HEK293 (cell line): ENCODE measurements at regions not wholly inside any gene's neighbourhood (a gene's known extent, or its start where the extent isn't known, plus 50 kb on each side); places are given as distances from the start of the nearest gene placed in this dataset.

Experiments
- CTCF ChIA-PET: fragments of 350-600 bp; formaldehyde crosslinking; extraction: SDS; loops from one replicate; lab custom pipeline; 2021; ENCODE audit warnings: antibody characterized with exemption; lab: Yijun Ruan, JAX
- POLR2A ChIA-PET: fragments of 300-600 bp; formaldehyde crosslinking; extraction: SDS; loops from one replicate; lab custom pipeline; 2020; ENCODE audit warnings: antibody characterized with exemption, inconsistent platforms; lab: Yijun Ruan, JAX
- H3K27ac ChIP-seq: fragments of 200-500 bp; sonication (Bioruptor generic); 2 replicates; pipeline ENCODE4 v1.5.1; 2014; ENCODE audit warnings: low read depth, low read length, control low read depth, inconsistent platforms; ENCODE audit errors: extremely low read depth
- H3K36me3 ChIP-seq, 2 experiments: fragments of 200-500 bp in 1 of 2; sonication (Bioruptor generic) in 1 of 2; 1 replicate in 1 of 2; 2 replicates in 1 of 2; pipeline ENCODE4 v1.5.1; 2014 to 2017; ENCODE audit warnings: inconsistent platforms in 2 of 2, low read length in 2 of 2; ENCODE audit not compliant: control insufficient read depth in 2 of 2, insufficient read depth in 1 of 2
- H3K4me1 ChIP-seq: fragments of 200-500 bp; sonication (Bioruptor generic); 2 replicates; pipeline ENCODE4 v1.5.1; 2014; ENCODE audit warnings: mild to moderate bottlenecking, low read length, inconsistent platforms; ENCODE audit not compliant: control insufficient read depth, insufficient read depth
- H3K4me3 ChIP-seq: 2 replicates; pipeline ENCODE4 v1.5.1; 2011; ENCODE audit warnings: low read depth, mild to moderate bottlenecking, control low read depth, low read length, moderate library complexity
- H3K9me3 ChIP-seq: fragments of 200-500 bp; sonication (Bioruptor generic); 2 replicates; pipeline ENCODE4 v1.5.1; 2014; ENCODE audit warnings: low read depth, low read length, inconsistent platforms; ENCODE audit not compliant: control insufficient read depth, insufficient read depth
- GLI2 ChIP-seq: fragments of 450-650 bp; formaldehyde crosslinking; IDR thresholded peaks from 2 replicates; pipeline ENCODE4; 2017; ENCODE audit warnings: missing biosample characterization, missing genetic modification characterization, low read depth, borderline replicate concordance
- KLF1 ChIP-seq: fragments of 450-650 bp; formaldehyde crosslinking; IDR thresholded peaks from 2 replicates; pipeline ENCODE4 v1.5.1; 2016; ENCODE audit warnings: missing biosample characterization, missing genetic modification characterization
- KLF16 ChIP-seq: fragments of 450-650 bp; formaldehyde crosslinking; IDR thresholded peaks from 2 replicates; pipeline ENCODE4 v1.5.1; 2017; ENCODE audit warnings: missing biosample characterization, missing genetic modification characterization
- KLF8 ChIP-seq: fragments of 450-650 bp; formaldehyde crosslinking; IDR thresholded peaks from 2 replicates; pipeline ENCODE4 v1.5.1; 2016; ENCODE audit warnings: missing biosample characterization, missing genetic modification characterization
- MEIS1 ChIP-seq: sonication (generic); formaldehyde crosslinking; IDR thresholded peaks from 2 replicates; pipeline ENCODE4 v1.8.1; 2022; ENCODE audit warnings: missing genetic modification reagents, mild to moderate bottlenecking, borderline replicate concordance
- SALL2 ChIP-seq: fragments of 450-650 bp; formaldehyde crosslinking; IDR thresholded peaks from 2 replicates; pipeline ENCODE4 v1.5.0; 2017; ENCODE audit warnings: missing biosample characterization, mild to moderate bottlenecking, missing genetic modification characterization, borderline replicate concordance
- TSHZ1 ChIP-seq: fragments of 450-650 bp; formaldehyde crosslinking; IDR thresholded peaks from 2 replicates; pipeline ENCODE4 v1.5.1; 2016; ENCODE audit warnings: missing biosample characterization, missing genetic modification characterization, borderline replicate concordance
- ZBTB17 ChIP-seq: fragments of 450-650 bp; formaldehyde crosslinking; IDR thresholded peaks from 2 replicates; pipeline ENCODE4 v1.5.1; 2016; ENCODE audit warnings: missing biosample characterization, missing genetic modification characterization
- ZBTB7A ChIP-seq: fragments of 450-650 bp; formaldehyde crosslinking; IDR thresholded peaks from 2 replicates; pipeline ENCODE4 v1.5.1; 2016; ENCODE audit warnings: low read depth, missing biosample characterization, missing genetic modification characterization
- ZFP3 ChIP-seq: fragments of 450-650 bp; formaldehyde crosslinking; IDR thresholded peaks from 2 replicates; pipeline ENCODE4 v1.5.1; 2016; ENCODE audit warnings: low read depth, missing biosample characterization, missing genetic modification characterization
- ZNF10 ChIP-seq: fragments of 450-650 bp; formaldehyde crosslinking; IDR thresholded peaks from 2 replicates; pipeline ENCODE4 v1.5.1; 2017; ENCODE audit warnings: missing biosample characterization, missing genetic modification characterization
- ZNF140 ChIP-seq: fragments of 450-650 bp; formaldehyde crosslinking; IDR thresholded peaks from 2 replicates; pipeline ENCODE4 v1.5.1; 2016; ENCODE audit warnings: missing biosample characterization, missing genetic modification characterization
- ZNF18 ChIP-seq: fragments of 450-650 bp; formaldehyde crosslinking; IDR thresholded peaks from 2 replicates; pipeline ENCODE4 v1.5.1; 2016; ENCODE audit warnings: missing biosample characterization, missing genetic modification characterization
- ZNF184 ChIP-seq: fragments of 450-650 bp; IDR thresholded peaks from 2 replicates; pipeline ENCODE4 v1.5.1; 2018; ENCODE audit warnings: missing biosample characterization, mild to moderate bottlenecking, missing genetic modification characterization
- ZNF221 ChIP-seq: fragments of 450-650 bp; formaldehyde crosslinking; IDR thresholded peaks from 2 replicates; pipeline ENCODE4 v1.5.1; 2017; ENCODE audit warnings: missing biosample characterization, missing genetic modification characterization, borderline replicate concordance
- ZNF416 ChIP-seq: fragments of 450-650 bp; formaldehyde crosslinking; IDR thresholded peaks from 2 replicates; pipeline ENCODE4 v1.5.1; 2016; ENCODE audit warnings: missing biosample characterization, missing genetic modification characterization
- ZNF521 ChIP-seq: fragments of 450-650 bp; formaldehyde crosslinking; IDR thresholded peaks from 2 replicates; pipeline ENCODE4 v1.5.1; 2017; ENCODE audit warnings: missing biosample characterization, mild to moderate bottlenecking, missing genetic modification characterization
- ZNF544 ChIP-seq: fragments of 450-650 bp; formaldehyde crosslinking; IDR thresholded peaks from 2 replicates; pipeline ENCODE4 v1.5.0; 2017; ENCODE audit warnings: missing biosample characterization, missing genetic modification characterization
- ZNF623 ChIP-seq: fragments of 450-650 bp; formaldehyde crosslinking; IDR thresholded peaks from 2 replicates; pipeline ENCODE4 v1.5.1; 2016; ENCODE audit warnings: missing biosample characterization, missing genetic modification characterization
- ZNF629 ChIP-seq: fragments of 450-650 bp; formaldehyde crosslinking; IDR thresholded peaks from 2 replicates; pipeline ENCODE4 v1.5.1; 2017; ENCODE audit warnings: missing biosample characterization, missing genetic modification characterization
- ZNF654 ChIP-seq: fragments of 450-650 bp; formaldehyde crosslinking; IDR thresholded peaks from 2 replicates; pipeline ENCODE4 v1.5.1; 2016; ENCODE audit warnings: low read depth, missing biosample characterization, missing genetic modification characterization
- ZNF670 ChIP-seq: fragments of 450-650 bp; formaldehyde crosslinking; IDR thresholded peaks from 2 replicates; pipeline ENCODE4 v1.5.1; 2016; ENCODE audit warnings: missing biosample characterization, missing genetic modification characterization, low read depth
- ZNF791 ChIP-seq: fragments of 450-650 bp; formaldehyde crosslinking; IDR thresholded peaks from 2 replicates; pipeline ENCODE4 v1.5.1; 2016; ENCODE audit warnings: missing biosample characterization, missing genetic modification characterization
- ZSCAN23 ChIP-seq: fragments of 450-650 bp; formaldehyde crosslinking; IDR thresholded peaks from 2 replicates; pipeline ENCODE4 v1.5.1; 2016; ENCODE audit warnings: missing biosample characterization, missing genetic modification characterization
- ZXDB ChIP-seq: fragments of 450-650 bp; formaldehyde crosslinking; IDR thresholded peaks from 2 replicates; pipeline ENCODE4 v1.5.1; 2016; ENCODE audit warnings: missing biosample characterization, missing genetic modification characterization
- TF ChIP-seq, protein P1 (sequence below): fragments of 450-650 bp; formaldehyde crosslinking; IDR thresholded peaks from 2 replicates; pipeline ENCODE4 v1.5.1; 2016; ENCODE audit warnings: missing biosample characterization, missing genetic modification characterization

DNA sequence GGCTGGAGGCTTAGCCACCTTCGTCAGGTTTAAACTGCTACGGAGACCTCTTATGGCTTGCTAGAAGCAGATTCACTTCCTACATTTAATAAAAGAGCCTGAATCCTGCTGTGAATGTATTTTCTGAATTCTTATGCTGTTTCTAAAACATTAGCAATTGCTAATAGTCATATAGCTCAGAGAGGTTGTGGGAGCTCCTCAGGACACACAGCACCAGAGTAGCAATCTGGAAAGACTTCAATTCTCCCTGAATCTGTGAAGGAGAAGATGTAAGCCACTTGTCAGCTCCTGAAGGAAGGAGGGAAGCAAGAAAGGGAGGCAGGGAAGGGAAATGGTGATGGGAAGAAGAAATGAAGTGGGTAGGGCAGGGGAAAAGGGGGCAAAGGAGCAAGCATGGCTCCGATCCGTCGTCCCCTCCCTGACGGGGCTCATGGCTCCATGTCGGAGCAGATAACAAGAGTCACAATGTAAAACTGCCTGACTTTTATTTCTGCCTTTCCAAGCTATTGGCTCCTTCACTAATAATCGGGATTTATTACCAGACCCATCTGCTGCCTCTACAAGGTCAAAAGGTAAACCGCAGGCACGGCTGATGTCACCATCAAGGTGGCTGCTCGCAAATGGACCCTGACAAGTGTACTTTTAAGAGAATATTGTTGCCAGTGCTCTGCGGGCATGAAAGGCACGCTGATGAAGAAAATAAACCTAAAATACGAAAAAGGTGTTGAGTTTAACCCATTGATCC, 656.0 kb upstream of the SALL3 start:
- ChIA-PET CTCF (interaction anchor here (0.7 kb wide), 2 partner anchors 9 to 117 kb away, joined by 3 to 4 read pairs; no protein-coding TSS in a partner anchor), POLR2A (no interaction called here)
- Histone ChIP-seq H3K9me3 (no peaks in the 10 kb centered on the region), H3K4me3 (no peak overlapping the region), H3K36me3 (no peaks in the 10 kb centered on the region), H3K4me1 (no peaks in the 10 kb centered on the region), H3K27ac (no peak overlapping the region)
- TF ChIP-seq MEIS1 (CRISPR knock-in tag) (no peak), ZBTB17 (no peak), ZNF221 (tag by site-specific recombination) (no peak), ZNF184 (tag by site-specific recombination) (no peak), ZNF416 (tag by site-specific recombination) (no peak), ZNF544 (tag by site-specific recombination) (no peak), GLI2 (tag by site-specific recombination) (no peak), ZNF18 (tag by site-specific recombination) (no peak), KLF16 (tag by site-specific recombination) (no peak), KLF8 (tag by site-specific recombination) (no peak)
- TF ChIP-seq, protein P1, sequence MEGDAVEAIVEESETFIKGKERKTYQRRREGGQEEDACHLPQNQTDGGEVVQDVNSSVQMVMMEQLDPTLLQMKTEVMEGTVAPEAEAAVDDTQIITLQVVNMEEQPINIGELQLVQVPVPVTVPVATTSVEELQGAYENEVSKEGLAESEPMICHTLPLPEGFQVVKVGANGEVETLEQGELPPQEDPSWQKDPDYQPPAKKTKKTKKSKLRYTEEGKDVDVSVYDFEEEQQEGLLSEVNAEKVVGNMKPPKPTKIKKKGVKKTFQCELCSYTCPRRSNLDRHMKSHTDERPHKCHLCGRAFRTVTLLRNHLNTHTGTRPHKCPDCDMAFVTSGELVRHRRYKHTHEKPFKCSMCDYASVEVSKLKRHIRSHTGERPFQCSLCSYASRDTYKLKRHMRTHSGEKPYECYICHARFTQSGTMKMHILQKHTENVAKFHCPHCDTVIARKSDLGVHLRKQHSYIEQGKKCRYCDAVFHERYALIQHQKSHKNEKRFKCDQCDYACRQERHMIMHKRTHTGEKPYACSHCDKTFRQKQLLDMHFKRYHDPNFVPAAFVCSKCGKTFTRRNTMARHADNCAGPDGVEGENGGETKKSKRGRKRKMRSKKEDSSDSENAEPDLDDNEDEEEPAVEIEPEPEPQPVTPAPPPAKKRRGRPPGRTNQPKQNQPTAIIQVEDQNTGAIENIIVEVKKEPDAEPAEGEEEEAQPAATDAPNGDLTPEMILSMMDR (tag by site-specific recombination), result no peak

- no peaks in the 10 kb centered on the region for H3K9me3 ChIP-seq
- POLR2A ChIA-PET, result no interaction called here
- no peaks in the 10 kb centered on the region for H3K4me1 ChIP-seq
- no peaks in the 10 kb centered on the region for H3K36me3 ChIP-seq
- CTCF ChIA-PET, result interaction anchor here (1.4 kb wide), 1 partner anchor 9 kb away, joined by 6 read pairs; no protein-coding TSS in a partner anchor
- H3K4me3 ChIP-seq, result no peak overlapping the region
- H3K27ac ChIP-seq, result no peak overlapping the region
- TF ChIP-seq TSHZ1 (tag by site-specific recombination) (no peak), ZNF623 (no peak), ZNF654 (tag by site-specific recombination) (no peak), ZNF791 (tag by site-specific recombination) (no peak), ZXDB (tag by site-specific recombination) (no peak), ZNF140 (no peak), KLF1 (tag by site-specific recombination) (no peak), ZNF521 (no peak), ZSCAN23 (tag by site-specific recombination) (no peak), ZNF10 (tag by site-specific recombination) (no peak), ZNF221 (tag by site-specific recombination) (no peak), ZNF670 (tag by site-specific recombination) (no peak), ZNF629 (tag by site-specific recombination) (no peak), SALL2 (tag by site-specific recombination) (no peak), ZNF416 (tag by site-specific recombination) (no peak), ZBTB7A (tag by site-specific recombination) (no peak), ZFP3 (no peak)
These were observed 652.0 kb upstream of the SALL3 start for GRCh38 chr18:78327643-78328042.
